SK-N-SH (cell line): ENCODE measurements at regions not wholly inside any gene's neighbourhood (a gene's known extent, or its start where the extent isn't known, plus 50 kb on each side); places are given as distances from the start of the nearest gene placed in this dataset.

Experiments used
- CHD2 ChIP-seq: fragments of 150-350 bp; IDR thresholded peaks from 2 replicates; pipeline ENCODE4 v1.6.1; 2018; ENCODE audit warnings: low read length; ENCODE audit not compliant: partially characterized antibody
- CTCF ChIP-seq: fragments of 200-600 bp; sonication (generic); IDR thresholded peaks from 2 replicates; pipeline ENCODE4 v1.6.1; 2017; ENCODE audit warnings: antibody characterized with exemption, mild to moderate bottlenecking, moderate library complexity
- JUND ChIP-seq: IDR thresholded peaks from 2 replicates; pipeline ENCODE4 v1.4.0; 2012
- POLR2AphosphoS5 ChIP-seq: IDR thresholded peaks from 2 replicates; pipeline ENCODE4 v1.6.1; 2012; ENCODE audit warnings: low read depth, low read length
- YY1 ChIP-seq: IDR thresholded peaks from 2 replicates; pipeline ENCODE4 v1.4.0; 2012; ENCODE audit warnings: low read depth, mild to moderate bottlenecking

GRCh38 chr1:65514041-65514440 lies 93.6 kb downstream of the LEPR start:
- no peak for TF ChIP-seq CTCF
- 0 out of 2 replicates have a peak, but pooled peaks have one; percentile 23 for TF ChIP-seq JUND
- no peak for TF ChIP-seq YY1
- TF ChIP-seq POLR2AphosphoS5 = no peak
- TF ChIP-seq CHD2 = no peak
